ENCODE measurements at regions not wholly inside any gene's neighbourhood (a gene's known extent, or its start where the extent isn't known, plus 50 kb on each side); places are given as distances from the start of the nearest gene placed in this dataset.

DNA sequence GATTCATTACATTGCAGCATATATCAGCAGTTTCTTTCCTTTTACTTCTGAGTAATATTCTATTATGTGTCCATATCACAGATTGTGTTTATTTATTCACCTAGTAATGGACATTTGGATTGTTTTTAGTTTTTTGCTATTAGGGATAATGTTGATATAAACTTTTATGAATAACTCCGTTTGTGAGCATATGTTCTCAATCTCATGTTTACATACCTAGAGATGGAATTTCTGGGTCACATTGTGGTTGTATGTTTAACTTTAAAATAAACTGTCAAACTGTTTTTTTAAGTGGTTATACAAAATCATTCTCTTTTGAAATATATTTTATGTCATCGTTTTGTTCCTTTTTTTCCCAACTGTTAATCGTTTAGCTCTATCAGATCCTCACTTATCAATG lies 311.6 kb downstream of the MMUT start:
- ChIA-PET POLR2A (no interaction called here), RAD21 (ENCODE audit: unreplicated experiment) (no interaction called here), SMC1A (ENCODE audit: uncharacterized antibody, unreplicated experiment) (interaction anchor here (1.0 kb wide), 1 partner anchor 9 kb away, joined by 4 read pairs; no protein-coding TSS in a partner anchor), CTCF (no interaction called here)
- in situ Hi-C loops (cut with MboI) (no loop called here), intact Hi-C loops (cut with micrococcal nuclease; ENCODE audit: unreplicated experiment) (no loop called here)
- H3K27ac ChIP-seq (ENCODE audit: control insufficient read depth, insufficient read depth): no peak overlapping the region
- H3K36me3 ChIP-seq (ENCODE audit: control insufficient read depth in 2 of 2, insufficient read depth in 2 of 2, low read length in 1 of 2): no peaks in the 10 kb centered on the region
- H4K20me1 ChIP-seq (ENCODE audit: control insufficient read depth, insufficient read depth): no peaks in the 10 kb centered on the region
- BruUV-seq (replicated peaks): no TSS peak
- H3K4me2 ChIP-seq (ENCODE audit: control insufficient read depth, insufficient read depth): no peak overlapping the region
- H2AFZ ChIP-seq (ENCODE audit: control insufficient read depth, low read depth, low read length): no peak overlapping the region
- no peak overlapping the region for H3K4me3 ChIP-seq
- no peaks in the 10 kb centered on the region for H3K9me3 ChIP-seq (replicated peaks; ENCODE audit: control insufficient read depth, insufficient read depth, low read length)
- FAIRE-seq (no peak), ATAC-seq (no peak), DNase-seq (ENCODE audit: low read depth, low spot score) (no peak)
- TF ChIP-seq HDGF (IDR thresholded peaks at IDR 0.05): no peak
- TF ChIP-seq KLF5 (IDR thresholded peaks at IDR 0.05; ENCODE audit: partially characterized antibody): no peak
- TF ChIP-seq SIN3A (IDR thresholded peaks at IDR 0.05; ENCODE audit: low read depth, low read length): no peak
- TF ChIP-seq ZNF207 (IDR thresholded peaks at IDR 0.05; ENCODE audit: borderline replicate concordance): no peak
- no peak for TF ChIP-seq RFX5 (IDR thresholded peaks at IDR 0.05; ENCODE audit: low read depth, low read length)
- TF ChIP-seq IKZF2 (IDR thresholded peaks at IDR 0.05): no peak
- TF ChIP-seq RAD21 (IDR thresholded peaks at IDR 0.05; ENCODE audit: insufficient read depth, low read depth, low read length): no peak
- no peak for TF ChIP-seq DPF2 (IDR thresholded peaks at IDR 0.05)
- TF ChIP-seq FOXK2 (IDR thresholded peaks at IDR 0.05): no peak
- no peak for TF ChIP-seq EZH2 (IDR thresholded peaks at IDR 0.05; ENCODE audit: borderline replicate concordance, control insufficient read depth, low read depth, low read length)
- TF ChIP-seq, protein P1, sequence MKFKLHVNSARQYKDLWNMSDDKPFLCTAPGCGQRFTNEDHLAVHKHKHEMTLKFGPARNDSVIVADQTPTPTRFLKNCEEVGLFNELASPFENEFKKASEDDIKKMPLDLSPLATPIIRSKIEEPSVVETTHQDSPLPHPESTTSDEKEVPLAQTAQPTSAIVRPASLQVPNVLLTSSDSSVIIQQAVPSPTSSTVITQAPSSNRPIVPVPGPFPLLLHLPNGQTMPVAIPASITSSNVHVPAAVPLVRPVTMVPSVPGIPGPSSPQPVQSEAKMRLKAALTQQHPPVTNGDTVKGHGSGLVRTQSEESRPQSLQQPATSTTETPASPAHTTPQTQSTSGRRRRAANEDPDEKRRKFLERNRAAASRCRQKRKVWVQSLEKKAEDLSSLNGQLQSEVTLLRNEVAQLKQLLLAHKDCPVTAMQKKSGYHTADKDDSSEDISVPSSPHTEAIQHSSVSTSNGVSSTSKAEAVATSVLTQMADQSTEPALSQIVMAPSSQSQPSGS (IDR thresholded peaks at IDR 0.05; ENCODE audit: low read length): no peak
- TF ChIP-seq, protein P2, sequence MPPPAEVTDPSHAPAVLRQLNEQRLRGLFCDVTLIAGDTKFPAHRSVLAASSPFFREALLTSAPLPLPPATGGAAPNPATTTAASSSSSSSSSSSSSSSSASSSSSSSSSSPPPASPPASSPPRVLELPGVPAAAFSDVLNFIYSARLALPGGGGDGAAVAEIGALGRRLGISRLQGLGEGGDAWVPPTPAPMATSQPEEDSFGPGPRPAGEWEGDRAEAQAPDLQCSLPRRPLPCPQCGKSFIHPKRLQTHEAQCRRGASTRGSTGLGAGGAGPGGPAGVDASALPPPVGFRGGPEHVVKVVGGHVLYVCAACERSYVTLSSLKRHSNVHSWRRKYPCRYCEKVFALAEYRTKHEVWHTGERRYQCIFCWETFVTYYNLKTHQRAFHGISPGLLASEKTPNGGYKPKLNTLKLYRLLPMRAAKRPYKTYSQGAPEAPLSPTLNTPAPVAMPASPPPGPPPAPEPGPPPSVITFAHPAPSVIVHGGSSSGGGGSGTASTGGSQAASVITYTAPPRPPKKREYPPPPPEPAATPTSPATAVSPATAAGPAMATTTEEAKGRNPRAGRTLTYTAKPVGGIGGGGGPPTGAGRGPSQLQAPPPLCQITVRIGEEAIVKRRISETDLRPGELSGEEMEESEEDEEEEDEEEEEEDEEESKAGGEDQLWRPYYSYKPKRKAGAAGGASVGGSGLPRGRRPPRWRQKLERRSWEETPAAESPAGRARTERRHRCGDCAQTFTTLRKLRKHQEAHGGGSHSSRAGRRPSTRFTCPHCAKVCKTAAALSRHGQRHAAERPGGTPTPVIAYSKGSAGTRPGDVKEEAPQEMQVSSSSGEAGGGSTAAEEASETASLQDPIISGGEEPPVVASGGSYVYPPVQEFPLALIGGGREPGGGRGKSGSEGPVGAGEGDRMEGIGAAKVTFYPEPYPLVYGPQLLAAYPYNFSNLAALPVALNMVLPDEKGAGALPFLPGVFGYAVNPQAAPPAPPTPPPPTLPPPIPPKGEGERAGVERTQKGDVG (CRISPR knock-in tag; IDR thresholded peaks at IDR 0.05): no peak
- TF ChIP-seq KDM1A (IDR thresholded peaks at IDR 0.05; ENCODE audit: borderline replicate concordance): no peak
- 0% methylated on average over 3 of the region's 3 CpGs for WGBS (ENCODE audit: insufficient coverage, insufficient replicate concordance, low lambda C conversion rate, missing lambda C conversion rate)
- H3K79me2 ChIP-seq (ENCODE audit: control insufficient read depth, insufficient read depth, low read length): no peaks in the 10 kb centered on the region
- no peak overlapping the region for H3K9ac ChIP-seq (ENCODE audit: control insufficient read depth, insufficient read depth, low read length)
- no peaks in the 10 kb centered on the region for H3K4me1 ChIP-seq (ENCODE audit: control insufficient read depth, insufficient read depth, low read length)
- no peaks in the 10 kb centered on the region for H3K27me3 ChIP-seq (replicated peaks in 1 of 2; ENCODE audit: control insufficient read depth in 2 of 2, insufficient read depth in 2 of 2, low read length in 1 of 2)

Measured in GM12878 (cell line).